ENCODE measurements at regions not wholly inside any gene's neighbourhood (a gene's known extent, or its start where the extent isn't known, plus 50 kb on each side); places are given as distances from the start of the nearest gene placed in this dataset.

- DNase-seq (ENCODE audit: low read depth), result no peak
Observed at GRCh38 chr16:80041410-80041809, 440.9 kb upstream of the MAF start.

GRCh38 chr16:80040814-80041213 lies 440.3 kb upstream of the MAF start:
- DNase-seq (ENCODE audit: low read depth), result no peak

GRCh38 chr16:80040413-80040812 lies 439.9 kb upstream of the MAF start:
- no peak for DNase-seq (ENCODE audit: low read depth)

- no peak for DNase-seq (ENCODE audit: low read depth)
Observed at GRCh38 chr16:80039777-80040176, 439.2 kb upstream of the MAF start.

GRCh38 chr16:80038566-80038965 lies 438.0 kb upstream of the MAF start:
- DNase-seq (ENCODE audit: low read depth), result peak; percentile 10

GRCh38 chr16:80034948-80035663 lies 434.6 kb upstream of the MAF start:
- DNase-seq (ENCODE audit: low read depth), result peak; percentile 15

GRCh38 chr16:80034469-80034826 lies 433.9 kb upstream of the MAF start:
- no peak for DNase-seq (ENCODE audit: low read depth)

GRCh38 chr16:80033783-80034468 lies 433.4 kb upstream of the MAF start:
- DNase-seq (ENCODE audit: low read depth), result no peak

- DNase-seq (ENCODE audit: low read depth), result no peak
Observed at GRCh38 chr16:80029761-80030481, 429.4 kb upstream of the MAF start.

- no peak for DNase-seq (ENCODE audit: low read depth)
Observed at GRCh38 chr16:80029381-80029630, 428.8 kb upstream of the MAF start.

GRCh38 chr16:80028581-80029380 lies 428.2 kb upstream of the MAF start:
- DNase-seq (ENCODE audit: low read depth), result no peak

- DNase-seq (ENCODE audit: low read depth), result peak; percentile 94
Observed at GRCh38 chr16:80027007-80027965, 426.7 kb upstream of the MAF start.

- DNase-seq (ENCODE audit: low read depth), result no peak
Observed at GRCh38 chr16:80025236-80025635, 424.7 kb upstream of the MAF start.

GRCh38 chr16:80024443-80024842 lies 423.9 kb upstream of the MAF start:
- no peak for DNase-seq (ENCODE audit: low read depth)

GRCh38 chr16:80023865-80024264 lies 423.3 kb upstream of the MAF start:
- DNase-seq (ENCODE audit: low read depth), result peak; percentile 21

GRCh38 chr16:80019395-80019794 lies 418.9 kb upstream of the MAF start:
- DNase-seq (ENCODE audit: low read depth), result no peak

GRCh38 chr16:80018466-80018865 lies 417.9 kb upstream of the MAF start:
- DNase-seq (ENCODE audit: low read depth), result no peak

GRCh38 chr16:80016731-80017326 lies 416.3 kb upstream of the MAF start:
- DNase-seq (ENCODE audit: low read depth), result no peak

GRCh38 chr16:80015566-80015965 lies 415.0 kb upstream of the MAF start:
- DNase-seq (ENCODE audit: low read depth), result peak; percentile 22

- DNase-seq (ENCODE audit: low read depth), result no peak
Observed at GRCh38 chr16:80014241-80014939, 413.9 kb upstream of the MAF start.

Data from Daoy (cell line).